ENCODE measurements at regions not wholly inside any gene's neighbourhood (a gene's known extent, or its start where the extent isn't known, plus 50 kb on each side); places are given as distances from the start of the nearest gene placed in this dataset.

GRCh38 chrX:56130436-56130835, 101.7 kb upstream of the KLF8 start:
- FAIRE-seq: peak; percentile 33

DNA sequence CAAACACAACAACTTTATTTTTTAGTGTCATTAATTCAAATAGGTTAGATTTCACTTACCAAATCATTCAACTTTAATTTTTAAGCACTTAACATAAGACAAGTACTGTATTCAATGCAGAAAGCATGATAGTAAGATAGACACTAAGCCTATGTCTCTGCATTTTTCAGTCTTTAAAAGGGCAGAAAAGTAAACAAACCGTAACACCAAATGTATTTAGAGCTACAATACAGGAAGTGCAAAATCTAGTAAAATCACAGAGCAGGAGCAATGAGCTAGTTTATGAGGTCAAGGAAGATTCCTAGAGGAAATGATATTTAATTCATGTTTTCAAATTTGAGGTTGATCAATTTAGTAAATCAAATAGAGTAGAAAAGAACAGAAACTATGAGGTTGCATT, 68.0 kb upstream of the KLF8 start:
- peak; percentile 99 for FAIRE-seq

Data from colon (tissue), 2 donors.